ENCODE measurements at regions not wholly inside any gene's neighbourhood (a gene's known extent, or its start where the extent isn't known, plus 50 kb on each side); places are given as distances from the start of the nearest gene placed in this dataset.
"Not testable (repeated sequence)": the region's sequence is repeated elsewhere in the genome, so short reads cannot be mapped to it uniquely, and the experiment has no call there.

- DNase-seq: no peak
Observed at GRCh38 chr7:66542528-66543269, 86.0 kb upstream of the KCTD7 start.

GRCh38 chr7:66549466-66549865 lies 79.2 kb upstream of the KCTD7 start:
- DNase-seq: no peak

- no peak for DNase-seq
Observed at GRCh38 chr7:66553001-66553400, 75.7 kb upstream of the KCTD7 start.

- not testable (repeated sequence) for DNase-seq
Observed at GRCh38 chr7:66553675-66554074, 75.0 kb upstream of the KCTD7 start.

DNA sequence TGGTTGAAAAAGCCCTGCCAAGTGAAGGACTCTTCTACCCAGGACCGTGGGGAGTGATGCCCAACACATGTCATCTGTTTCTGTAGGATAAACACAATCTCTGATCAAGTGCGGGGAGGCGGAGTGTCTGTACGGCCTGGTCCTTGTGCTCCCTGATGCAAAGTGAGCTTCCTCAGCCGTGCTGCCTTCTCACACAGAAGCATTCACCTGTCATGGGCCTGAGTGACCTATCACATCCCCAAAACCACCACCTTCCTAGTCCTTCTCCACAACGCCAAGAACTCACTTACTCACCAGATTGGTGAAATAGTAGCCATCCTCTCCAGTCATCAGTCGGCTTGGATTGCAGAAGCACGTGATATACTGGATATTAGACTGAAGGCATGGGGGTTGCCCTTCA lies 74.4 kb upstream of the KCTD7 start:
- not testable (repeated sequence) for DNase-seq

- DNase-seq: not testable (repeated sequence)
Observed at GRCh38 chr7:66554842-66555430, 73.7 kb upstream of the KCTD7 start.

DNA sequence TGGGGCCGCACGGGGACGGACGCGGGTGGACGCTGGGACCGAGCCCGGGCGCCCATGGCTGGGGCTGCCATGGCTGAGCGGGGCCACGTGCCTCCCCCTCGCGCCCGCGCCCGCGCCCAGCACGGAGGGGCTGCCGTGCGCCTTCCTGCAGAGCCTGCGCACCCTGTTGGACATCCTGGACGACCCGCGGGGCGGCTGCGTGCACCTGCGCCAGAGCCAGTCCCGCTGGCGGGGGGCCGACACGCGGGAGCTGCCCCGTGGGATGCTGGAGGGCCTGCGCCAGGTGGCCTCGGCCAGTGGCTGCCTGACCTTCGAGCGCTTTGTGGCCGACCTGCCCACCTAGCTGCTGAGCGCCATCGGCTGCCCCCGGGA lies 72.5 kb upstream of the KCTD7 start:
- DNase-seq: no peak

- no peak for DNase-seq
Observed at GRCh38 chr7:66556549-66557213, 72.0 kb upstream of the KCTD7 start.

GRCh38 chr7:66557214-66558200 lies 71.2 kb upstream of the KCTD7 start:
- peak; percentile 28 to 36 for DNase-seq

DNA sequence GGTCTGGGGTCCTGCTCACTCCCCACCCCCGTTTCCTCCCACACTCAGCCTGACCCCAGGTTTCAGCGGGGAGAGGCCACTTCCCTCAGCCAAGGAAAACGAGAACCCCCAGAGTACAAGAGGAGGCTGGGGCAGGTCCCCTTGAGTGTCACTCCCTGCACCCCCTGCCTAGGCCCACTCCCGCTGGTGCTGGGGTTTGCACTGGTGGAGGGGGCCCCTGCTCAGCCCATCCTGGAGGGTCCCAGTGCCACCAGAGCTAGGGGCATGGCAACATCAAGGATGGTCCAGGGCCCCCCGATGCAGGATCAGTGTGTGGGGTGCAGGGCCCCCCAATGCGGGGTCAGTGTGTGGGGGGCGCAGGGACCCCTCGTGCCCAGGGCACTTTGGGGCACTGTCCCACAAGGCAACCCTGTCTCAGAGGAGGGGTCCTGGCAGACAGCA lies 70.5 kb upstream of the KCTD7 start:
- DNase-seq: no peak

DNA sequence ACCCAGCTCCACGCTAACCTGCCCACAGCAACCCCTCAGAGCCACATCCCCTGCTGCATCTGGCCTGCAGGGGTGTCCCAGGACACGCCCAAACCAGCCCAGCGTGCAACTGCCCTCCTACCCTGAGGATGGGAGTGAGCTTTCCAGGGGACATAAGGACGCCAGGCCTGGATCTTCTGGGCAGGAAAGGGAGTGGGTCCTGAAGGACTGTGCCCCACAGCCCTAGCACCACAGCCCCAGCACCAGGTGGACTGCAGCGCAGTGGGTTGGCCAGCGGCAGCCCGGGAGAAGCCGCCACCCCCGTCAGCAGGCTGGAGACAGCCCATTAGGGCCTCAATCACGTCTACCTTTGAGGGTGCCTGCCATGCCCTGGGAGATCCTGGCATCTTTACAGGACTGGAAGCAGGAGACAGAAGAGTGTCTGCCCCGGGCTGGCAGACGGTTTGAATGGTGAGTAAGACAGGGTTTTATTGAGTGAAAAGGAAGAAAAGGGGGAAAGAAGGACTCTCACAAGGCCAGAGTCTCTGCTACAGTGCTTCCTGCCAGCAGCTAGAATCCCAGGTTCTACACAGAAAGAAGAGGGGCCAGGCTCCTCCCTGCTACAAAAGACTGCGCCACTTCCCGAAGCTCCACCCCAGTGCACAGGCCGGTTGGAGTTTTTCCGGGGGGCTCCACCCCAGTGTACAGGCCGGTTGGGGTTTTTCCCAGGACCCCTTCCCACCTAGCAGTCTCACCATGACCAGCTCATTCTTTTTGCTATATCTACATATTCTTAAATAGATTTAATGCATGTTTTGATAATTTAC lies 69.8 kb upstream of the KCTD7 start:
- no peak for DNase-seq

DNA sequence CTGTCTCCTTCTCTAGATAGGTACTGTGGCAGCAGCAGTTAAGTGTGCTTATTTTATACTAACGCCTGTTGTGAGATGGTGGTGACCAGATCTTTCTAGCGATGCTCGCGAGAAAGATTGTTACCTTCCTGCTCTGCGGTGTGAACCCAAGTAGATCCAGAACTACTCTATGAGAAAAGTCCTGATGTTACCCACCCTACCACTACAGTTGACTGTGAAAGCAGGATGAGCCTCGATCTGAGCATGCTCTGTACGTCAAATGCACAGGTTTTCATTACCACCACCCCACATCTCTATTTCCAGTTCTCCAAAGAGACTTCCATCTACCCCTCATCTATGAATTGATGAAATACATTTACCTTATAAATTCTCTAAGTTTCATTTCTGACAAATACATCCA lies 64.6 kb upstream of the KCTD7 start:
- DNase-seq: no peak

DNA sequence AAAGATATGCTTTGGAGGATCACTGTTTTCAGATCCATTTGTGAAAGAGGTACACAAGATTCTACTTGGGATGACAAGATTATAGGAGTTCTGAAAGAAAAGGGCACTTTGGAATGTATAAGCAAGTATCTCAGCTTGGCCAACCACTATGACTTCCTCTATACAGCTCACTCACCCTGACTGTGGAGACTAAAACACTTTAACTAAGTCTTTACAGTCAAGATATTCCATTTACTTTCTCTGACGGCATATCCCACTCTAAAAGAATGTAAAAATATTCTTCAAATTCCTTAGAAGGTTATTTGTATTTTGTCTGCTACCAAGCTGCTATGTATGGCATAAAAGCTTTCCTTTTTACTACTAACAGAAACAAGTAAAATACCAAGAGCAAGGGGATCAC lies 58.5 kb upstream of the KCTD7 start:
- DNase-seq: not testable (repeated sequence)

GRCh38 chr7:66571568-66571967 lies 57.1 kb upstream of the KCTD7 start:
- no peak for DNase-seq

DNA sequence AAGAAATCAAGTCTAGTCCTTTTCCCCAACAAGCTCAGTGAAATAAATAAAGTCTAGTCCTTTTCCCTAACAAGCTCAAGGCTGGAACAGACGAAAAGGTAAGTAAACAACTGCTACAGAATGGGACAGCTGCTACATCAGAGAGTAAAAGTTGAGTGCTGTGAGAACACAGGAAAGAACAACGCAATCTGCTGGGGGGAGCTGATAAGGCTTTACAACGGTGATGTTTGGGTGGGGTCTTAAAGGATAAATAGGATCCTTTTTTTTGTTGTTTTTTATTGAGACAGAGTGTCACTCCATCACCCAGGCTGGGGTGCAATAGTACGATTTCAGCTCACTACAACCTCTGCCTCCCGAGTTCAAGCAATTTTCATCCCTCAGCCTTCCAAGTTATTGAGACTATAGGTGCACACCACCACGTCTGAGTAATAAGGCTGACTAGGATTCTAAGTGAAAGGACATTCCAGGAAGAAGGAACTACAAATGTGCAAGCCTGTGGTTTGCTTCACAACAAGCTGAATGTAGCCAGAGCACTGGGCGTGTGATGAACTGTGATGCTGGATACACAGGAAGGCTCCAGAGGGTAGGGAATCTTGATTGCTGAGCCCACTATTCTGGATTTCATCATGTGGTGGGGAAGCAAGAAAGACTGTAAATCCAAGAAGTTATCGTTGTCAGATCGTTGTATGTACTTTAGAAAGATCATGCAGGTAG lies 54.7 kb upstream of the KCTD7 start:
- not testable (repeated sequence) for DNase-seq

- not testable (repeated sequence) for DNase-seq
Observed at GRCh38 chr7:66574768-66575167, 53.9 kb upstream of the KCTD7 start.

DNA sequence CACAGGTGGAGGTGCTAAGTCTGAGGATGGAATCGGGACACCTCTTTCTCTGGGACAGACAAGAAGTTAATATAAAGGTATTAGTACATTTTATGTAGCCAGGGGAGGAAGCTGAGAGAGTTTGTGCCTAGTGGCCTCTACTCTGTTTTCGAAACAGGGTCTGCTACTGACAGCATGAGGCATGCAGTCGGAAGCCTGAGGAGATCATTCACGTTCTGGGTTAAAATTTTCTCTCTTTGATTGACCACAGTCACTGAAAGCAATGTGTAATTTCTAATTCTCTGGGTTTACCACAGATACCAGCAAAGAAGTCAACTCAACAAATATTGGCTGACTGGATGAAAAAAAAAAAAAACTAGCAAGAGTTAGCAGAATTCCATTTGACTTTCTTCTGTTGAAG lies 53.3 kb upstream of the KCTD7 start:
- no peak for DNase-seq

GRCh38 chr7:66576646-66577045 lies 52.0 kb upstream of the KCTD7 start:
- DNase-seq: no peak
